ENCODE measurements at regions not wholly inside any gene's neighbourhood (a gene's known extent, or its start where the extent isn't known, plus 50 kb on each side); places are given as distances from the start of the nearest gene placed in this dataset.

DNA sequence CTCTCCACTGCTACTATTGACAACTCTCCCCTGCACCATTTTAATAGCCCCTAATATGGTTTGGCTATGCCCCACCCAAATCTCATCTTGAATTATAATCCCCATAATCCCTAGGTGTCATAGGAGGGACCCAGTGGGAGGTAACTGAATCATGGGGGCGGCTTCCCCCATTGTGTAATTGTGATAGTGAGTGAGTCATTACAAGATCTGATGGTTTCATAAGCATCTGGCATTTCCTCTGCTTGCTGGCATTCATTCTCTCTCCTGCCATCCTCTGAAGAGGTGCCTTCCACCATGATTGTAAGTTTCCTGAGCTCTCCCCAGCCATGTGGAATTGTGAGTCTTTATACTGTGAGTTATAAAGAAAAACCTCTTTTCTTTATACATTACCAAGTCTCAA lies 74.1 kb upstream of the TCF21 start:
- no peak for DNase-seq (ENCODE audit: low read depth in 1 of 2, low spot score in 1 of 2)
- Histone ChIP-seq H3K27ac (replicated peaks) (no peak overlapping the region), H3K27me3 (ENCODE audit: insufficient read depth, poor library complexity, severe bottlenecking) (no peaks in the 10 kb centered on the region), H3K4me3 (replicated peaks; ENCODE audit: insufficient read depth, low read length) (no peak overlapping the region)
- no peak for TF ChIP-seq CTCF (IDR thresholded peaks at IDR 0.05; ENCODE audit: insufficient read depth, low read length)
- no peak for TF ChIP-seq SPI1 (IDR thresholded peaks at IDR 0.05; ENCODE audit: borderline replicate concordance, low read depth)
- TF ChIP-seq, protein P1, sequence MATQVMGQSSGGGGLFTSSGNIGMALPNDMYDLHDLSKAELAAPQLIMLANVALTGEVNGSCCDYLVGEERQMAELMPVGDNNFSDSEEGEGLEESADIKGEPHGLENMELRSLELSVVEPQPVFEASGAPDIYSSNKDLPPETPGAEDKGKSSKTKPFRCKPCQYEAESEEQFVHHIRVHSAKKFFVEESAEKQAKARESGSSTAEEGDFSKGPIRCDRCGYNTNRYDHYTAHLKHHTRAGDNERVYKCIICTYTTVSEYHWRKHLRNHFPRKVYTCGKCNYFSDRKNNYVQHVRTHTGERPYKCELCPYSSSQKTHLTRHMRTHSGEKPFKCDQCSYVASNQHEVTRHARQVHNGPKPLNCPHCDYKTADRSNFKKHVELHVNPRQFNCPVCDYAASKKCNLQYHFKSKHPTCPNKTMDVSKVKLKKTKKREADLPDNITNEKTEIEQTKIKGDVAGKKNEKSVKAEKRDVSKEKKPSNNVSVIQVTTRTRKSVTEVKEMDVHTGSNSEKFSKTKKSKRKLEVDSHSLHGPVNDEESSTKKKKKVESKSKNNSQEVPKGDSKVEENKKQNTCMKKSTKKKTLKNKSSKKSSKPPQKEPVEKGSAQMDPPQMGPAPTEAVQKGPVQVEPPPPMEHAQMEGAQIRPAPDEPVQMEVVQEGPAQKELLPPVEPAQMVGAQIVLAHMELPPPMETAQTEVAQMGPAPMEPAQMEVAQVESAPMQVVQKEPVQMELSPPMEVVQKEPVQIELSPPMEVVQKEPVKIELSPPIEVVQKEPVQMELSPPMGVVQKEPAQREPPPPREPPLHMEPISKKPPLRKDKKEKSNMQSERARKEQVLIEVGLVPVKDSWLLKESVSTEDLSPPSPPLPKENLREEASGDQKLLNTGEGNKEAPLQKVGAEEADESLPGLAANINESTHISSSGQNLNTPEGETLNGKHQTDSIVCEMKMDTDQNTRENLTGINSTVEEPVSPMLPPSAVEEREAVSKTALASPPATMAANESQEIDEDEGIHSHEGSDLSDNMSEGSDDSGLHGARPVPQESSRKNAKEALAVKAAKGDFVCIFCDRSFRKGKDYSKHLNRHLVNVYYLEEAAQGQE (IDR thresholded peaks at IDR 0.05; ENCODE audit: insufficient replicate concordance, low read depth): no peak
- no peak for TF ChIP-seq POLR2AphosphoS5 (IDR thresholded peaks at IDR 0.05; ENCODE audit: low read depth)
- no peak for TF ChIP-seq GABPA (IDR thresholded peaks at IDR 0.05; ENCODE audit: low read depth)

DNA sequence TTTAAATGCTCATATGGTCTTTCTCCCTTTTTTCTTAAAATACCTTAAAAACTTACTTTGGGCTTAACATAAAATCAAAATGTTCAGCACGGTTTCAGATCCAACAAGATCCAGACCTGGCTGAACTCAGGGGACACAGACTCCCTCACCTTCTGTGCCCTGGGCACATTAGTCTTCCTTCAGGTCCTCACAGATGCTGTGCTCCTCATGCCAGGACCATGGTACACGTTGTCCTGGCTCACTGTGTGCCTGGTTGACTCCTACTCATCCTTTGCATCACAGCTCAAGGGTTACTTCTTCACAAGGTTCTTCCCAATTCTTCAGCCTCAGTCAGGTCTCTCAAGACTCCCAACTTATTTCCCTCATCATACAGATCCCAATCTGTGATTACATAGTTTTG lies 73.6 kb upstream of the TCF21 start:
- Histone ChIP-seq H3K4me3 (replicated peaks; ENCODE audit: insufficient read depth, low read length) (no peak overlapping the region), H3K27me3 (ENCODE audit: insufficient read depth, poor library complexity, severe bottlenecking) (no peaks in the 10 kb centered on the region), H3K27ac (replicated peaks) (no peak overlapping the region)
- TF ChIP-seq, protein P1 (IDR thresholded peaks at IDR 0.05; ENCODE audit: insufficient replicate concordance, low read depth): no peak
- TF ChIP-seq GABPA (IDR thresholded peaks at IDR 0.05; ENCODE audit: low read depth): no peak
- no peak for DNase-seq (ENCODE audit: low read depth in 1 of 2, low spot score in 1 of 2)

- Histone ChIP-seq H3K27me3 (ENCODE audit: insufficient read depth, poor library complexity, severe bottlenecking) (no peaks in the 10 kb centered on the region), H3K27ac (replicated peaks) (no peak overlapping the region), H3K4me3 (replicated peaks; ENCODE audit: insufficient read depth, low read length) (no peak overlapping the region)
- DNase-seq (ENCODE audit: low read depth in 1 of 2, low spot score in 1 of 2): no peak
- TF ChIP-seq, protein P1 (IDR thresholded peaks at IDR 0.05; ENCODE audit: insufficient replicate concordance, low read depth): no peak
- TF ChIP-seq POLR2AphosphoS5 (IDR thresholded peaks at IDR 0.05; ENCODE audit: low read depth) (no peak), CTCF (IDR thresholded peaks at IDR 0.05; ENCODE audit: insufficient read depth, low read length) (no peak), GABPA (IDR thresholded peaks at IDR 0.05; ENCODE audit: low read depth) (no peak), SPI1 (IDR thresholded peaks at IDR 0.05; ENCODE audit: borderline replicate concordance, low read depth) (no peak)
Observed at GRCh38 chr6:133816171-133816570, 72.7 kb upstream of the TCF21 start.

Measured in HL-60 (cell line).